Tibial artery (tissue), 4 donors: ENCODE measurements at regions not wholly inside any gene's neighbourhood (a gene's known extent, or its start where the extent isn't known, plus 50 kb on each side); places are given as distances from the start of the nearest gene placed in this dataset.

Experiments used
- DNase-seq, 2 donors: peaks; one replicate each; pipeline ENCODE4 v3.0.0-alpha.2; 2019
- H3K27ac ChIP-seq, 2 donors: fragments of 200-600 bp; sonication (generic) in 1 of 2; 1 replicate in 1 of 2; 2 replicates in 1 of 2; pipeline ENCODE4 v1.5.1; 2018 to 2019; ENCODE audit warnings: mild to moderate bottlenecking in 1 of 2
- H3K27me3 ChIP-seq, 2 donors: fragments of 200-600 bp; sonication (generic) in 1 of 2; one replicate each; pipeline versions ENCODE4 v1.5.1 to v1.6.0; 2016 to 2019
- H3K36me3 ChIP-seq, 3 donors: fragments of 200-600 bp; sonication (generic) in 2 of 3; one replicate each; pipeline ENCODE4 v1.5.1; 2016 to 2019; ENCODE audit warnings: mild to moderate bottlenecking in 2 of 3
- H3K4me1 ChIP-seq, 4 donors: fragments of 200-600 bp; sonication (generic) in 2 of 4; 1 replicate in 3 of 4; 2 replicates in 1 of 4; pipeline ENCODE4 v1.5.1; 2016 to 2019
- H3K4me3 ChIP-seq, 2 donors: fragments of 200-600 bp; sonication (generic) in 1 of 2; 1 replicate in 1 of 2; 2 replicates in 1 of 2; pipeline ENCODE4 v1.5.1; 2018 to 2019; ENCODE audit warnings: mild to moderate bottlenecking in 2 of 2
- H3K9me3 ChIP-seq, 3 donors: fragments of 200-600 bp; sonication (generic) in 1 of 3; one replicate each; pipeline ENCODE4 v1.5.1; 2016 to 2019
- CTCF ChIP-seq, 2 experiments: fragments of 200-600 bp in 1 of 2; fragments of 450-650 bp in 1 of 2; IDR thresholded peaks; one replicate each; pipeline ENCODE4 v1.5.1; 2017 to 2019; ENCODE audit warnings: antibody characterized with exemption in 2 of 2, mild to moderate bottlenecking in 1 of 2, moderate library complexity in 1 of 2
- intact Hi-C: fragments of 100-400 bp; cut with DNase I; formaldehyde crosslinking; loops from one replicate; pipeline ENCODE4 v1.15.0; 2023; ENCODE audit warnings: low total_unique reads

GRCh38 chr2:222058819-222059445 is 239.9 kb downstream of the PAX3 start:
- Histone ChIP-seq H3K36me3 (no peaks in the 10 kb centered on the region), H3K4me1 (no peaks in the 10 kb centered on the region), H3K27me3 (peaks cover 0 to 14% of the 10 kb centered on the region in 2 donors), H3K9me3 (no peaks in the 10 kb centered on the region), H3K4me3 (no peak overlapping the region), H3K27ac (no peak overlapping the region)
- no peak for TF ChIP-seq CTCF (IDR thresholded peaks at IDR 0.05)
- intact Hi-C loops, result loop anchor here (10.0 kb wide), 1 partner anchor 556 kb away; no protein-coding TSS in a partner anchor
- DNase-seq, result no peak

GRCh38 chr2:222057347-222058073 is 241.3 kb downstream of the PAX3 start:
- DNase-seq, result no peak
- no peaks in the 10 kb centered on the region for H3K4me1 ChIP-seq
- no peak overlapping the region for H3K27ac ChIP-seq
- peak; percentile 40 to 55 for TF ChIP-seq CTCF (IDR thresholded peaks at IDR 0.05)
- H3K4me3 ChIP-seq, result no peak overlapping the region
- no peaks in the 10 kb centered on the region for H3K36me3 ChIP-seq
- no peaks in the 10 kb centered on the region for H3K9me3 ChIP-seq
- peaks cover 0 to 22% of the 10 kb centered on the region in 2 donors for H3K27me3 ChIP-seq
- intact Hi-C loops, result loop anchor here (10.0 kb wide), 1 partner anchor 557 kb away; no protein-coding TSS in a partner anchor

GRCh38 chr2:222055328-222055727 is 243.5 kb downstream of the PAX3 start:
- H3K27me3 ChIP-seq, result peaks cover 0 to 31% of the 10 kb centered on the region in 2 donors
- no peaks in the 10 kb centered on the region for H3K9me3 ChIP-seq
- intact Hi-C loops, result loop anchor here (10.0 kb wide), 1 partner anchor 559 kb away; no protein-coding TSS in a partner anchor
- H3K27ac ChIP-seq, result no peak overlapping the region
- H3K36me3 ChIP-seq, result no peaks in the 10 kb centered on the region
- no peak for TF ChIP-seq CTCF (IDR thresholded peaks at IDR 0.05)
- no peak for DNase-seq
- no peak overlapping the region for H3K4me3 ChIP-seq
- no peaks in the 10 kb centered on the region for H3K4me1 ChIP-seq

GRCh38 chr2:222054813-222055212 is 244.0 kb downstream of the PAX3 start:
- no peaks in the 10 kb centered on the region for H3K36me3 ChIP-seq
- TF ChIP-seq CTCF (IDR thresholded peaks at IDR 0.05), result no peak
- no peak for DNase-seq
- no peaks in the 10 kb centered on the region for H3K9me3 ChIP-seq
- H3K27me3 ChIP-seq, result peaks cover 0 to 34% of the 10 kb centered on the region in 2 donors
- H3K4me3 ChIP-seq, result no peak overlapping the region
- no peak overlapping the region for H3K27ac ChIP-seq
- intact Hi-C loops, result loop anchor here (10.0 kb wide), 1 partner anchor 560 kb away; no protein-coding TSS in a partner anchor
- no peaks in the 10 kb centered on the region for H3K4me1 ChIP-seq

GRCh38 chr2:222052934-222053367 is 245.8 kb downstream of the PAX3 start:
- H3K27ac ChIP-seq, result no peak overlapping the region
- no peaks in the 10 kb centered on the region for H3K36me3 ChIP-seq
- no peak overlapping the region for H3K4me3 ChIP-seq
- no peaks in the 10 kb centered on the region for H3K9me3 ChIP-seq
- intact Hi-C loops, result loop anchor here (10.0 kb wide), 1 partner anchor 562 kb away; no protein-coding TSS in a partner anchor
- no peak for TF ChIP-seq CTCF (IDR thresholded peaks at IDR 0.05)
- no peaks in the 10 kb centered on the region for H3K4me1 ChIP-seq
- DNase-seq, result no peak
- H3K27me3 ChIP-seq, result peaks cover 0 to 39% of the 10 kb centered on the region in 2 donors
